Liver (tissue), 3 donors: ENCODE measurements at regions not wholly inside any gene's neighbourhood (a gene's known extent, or its start where the extent isn't known, plus 50 kb on each side); places are given as distances from the start of the nearest gene placed in this dataset.

Experiments used
- ATF3 ChIP-seq: IDR thresholded peaks from 2 replicates; pipeline ENCODE4 v1.6.1; 2016; ENCODE audit warnings: antibody characterized with exemption
- CTCF ChIP-seq: fragments of 150-350 bp; IDR thresholded peaks from 2 replicates; pipeline ENCODE4 v1.5.1; 2017; ENCODE audit warnings: improper control_type of control experiment, low read depth, low read length; ENCODE audit not compliant: missing input control
- EGR1 ChIP-seq, 2 donors: IDR thresholded peaks; 2 replicates each; pipeline ENCODE4 v1.6.1; 2016 to 2018; ENCODE audit warnings: antibody characterized with exemption in 2 of 2, low read depth in 2 of 2
- HNF4A ChIP-seq, 2 donors: conservative IDR thresholded peaks; 2 replicates each; pipeline ENCODE4 v1.6.1; 2016; ENCODE audit warnings: antibody characterized with exemption in 2 of 2, mild to moderate bottlenecking in 2 of 2
- JUND ChIP-seq, 2 donors: IDR thresholded peaks; 2 replicates each; pipeline ENCODE4 v1.6.1; 2016; ENCODE audit warnings: antibody characterized with exemption in 2 of 2
- MAX ChIP-seq: IDR thresholded peaks from 2 replicates; pipeline ENCODE4 v1.6.1; 2016; ENCODE audit warnings: antibody characterized with exemption
- RAD21 ChIP-seq, 2 donors: IDR thresholded peaks; 2 replicates each; pipeline ENCODE4 v1.6.1; 2016; ENCODE audit warnings: antibody characterized with exemption in 2 of 2, mild to moderate bottlenecking in 2 of 2
- REST ChIP-seq: IDR thresholded peaks from 2 replicates; pipeline ENCODE4 v1.6.1; 2016; ENCODE audit warnings: antibody characterized with exemption, mild to moderate bottlenecking
- RXRA ChIP-seq, 2 donors: IDR thresholded peaks; 2 replicates each; pipeline ENCODE4 v1.6.1; 2017 to 2018; ENCODE audit warnings: antibody characterized with exemption in 2 of 2, mild to moderate bottlenecking in 1 of 2
- SP1 ChIP-seq: IDR thresholded peaks from 2 replicates; pipeline ENCODE4 v1.6.1; 2018; ENCODE audit warnings: antibody characterized with exemption, mild to moderate bottlenecking
- TAF1 ChIP-seq: conservative IDR thresholded peaks from 2 replicates; pipeline ENCODE4 v1.6.1; 2016; ENCODE audit warnings: antibody characterized with exemption, mild to moderate bottlenecking
- donor health status: healthy.
- donor health status: healthy.

GRCh38 chr5:111004291-111004690, 67.2 kb upstream of the TSLP start:
- TF ChIP-seq CTCF (no peak), RAD21 (IDR thresholded peaks at IDR 0.05) (no peak), JUND (IDR thresholded peaks at IDR 0.05) (no peak), MAX (no peak), TAF1 (no peak), RXRA (IDR thresholded peaks at IDR 0.05) (no peak), REST (no peak), ATF3 (no peak), HNF4A (conservative IDR thresholded peaks at IDR 0.05) (no peak), EGR1 (IDR thresholded peaks at IDR 0.05; ENCODE audit: low read depth in 2 of 2) (no peak), SP1 (no peak)
